Heart left ventricle (tissue), 16 donors: ENCODE measurements at regions not wholly inside any gene's neighbourhood (a gene's known extent, or its start where the extent isn't known, plus 50 kb on each side); places are given as distances from the start of the nearest gene placed in this dataset.

Source experiments
- ATAC-seq, 4 donors: fragments of 200-7000 bp; cut with Tn5 transposase; one replicate each; pipeline ENCODE4 v1.9.1; 2020 to 2022; ENCODE audit warnings: moderate library complexity in 4 of 4, mild to moderate bottlenecking in 3 of 4, moderate number of reproducible peaks in 1 of 4
- DNase-seq, 5 donors: peaks; one replicate each; pipeline ENCODE4 v3.0.0-alpha.2; 2020
- H3K27ac ChIP-seq, 12 donors: fragments of 200-600 bp; sonication (generic) in 4 of 12; one replicate each; pipeline versions ENCODE4 v1.5.0 to v1.8.0; 2016 to 2022; ENCODE audit warnings: mild to moderate bottlenecking in 2 of 12
- H3K27me3 ChIP-seq, 9 donors: fragments of 200-600 bp; sonication (generic) in 2 of 9; one replicate each; pipeline versions ENCODE4 v1.5.1 to v1.8.0; 2016 to 2022; ENCODE audit warnings: mild to moderate bottlenecking in 3 of 9
- H3K36me3 ChIP-seq, 9 donors: fragments of 200-600 bp; sonication (generic) in 2 of 9; one replicate each; pipeline versions ENCODE4 v1.5.0 to v1.8.0; 2018 to 2022; ENCODE audit warnings: mild to moderate bottlenecking in 2 of 9
- H3K4me1 ChIP-seq, 12 donors: fragments of 200-600 bp; sonication (generic) in 4 of 12; one replicate each; pipeline versions ENCODE4 v1.5.0 to v1.8.0; 2016 to 2022; ENCODE audit warnings: mild to moderate bottlenecking in 3 of 12
- H3K4me3 ChIP-seq, 12 donors: fragments of 200-600 bp; sonication (generic) in 4 of 12; one replicate each; pipeline versions ENCODE4 v1.5.0 to v1.8.0; 2017 to 2022; ENCODE audit warnings: mild to moderate bottlenecking in 9 of 12, moderate library complexity in 4 of 12
- H3K9me3 ChIP-seq, 12 donors: fragments of 200-600 bp; sonication (generic) in 4 of 12; one replicate each; pipeline versions ENCODE4 v1.5.0 to v1.8.0; 2016 to 2022; ENCODE audit warnings: mild to moderate bottlenecking in 1 of 12
- POLR2A ChIP-seq, 2 donors: fragments of 450-650 bp; IDR thresholded peaks; one replicate each; pipeline ENCODE4 v1.6.1; 2017; ENCODE audit warnings: antibody characterized with exemption in 2 of 2, mild to moderate bottlenecking in 2 of 2, moderate library complexity in 2 of 2
- WGBS, 4 donors: extraction: QIAGEN DNeasy Blood & Tissue Kit in 2 of 4; methylation state at CpG; one replicate each; pipeline versions ENCODE4 v1.1.5 to v1.1.7; 2013 to 2018; 5-methylcytosine and 5-hydroxymethylcytosine counted together
- intact Hi-C, 10 donors: fragments of 100-400 bp; cut with DNase I; formaldehyde crosslinking; loops; one replicate each; pipeline versions ENCODE4 v1.11.1 to v1.14.2; 2022
- TF ChIP-seq, protein P1 (sequence below), 12 donors: fragments of 200-600 bp; sonication (generic) in 4 of 12; IDR thresholded peaks; one replicate each; pipeline versions ENCODE4 v1.5.0 to v1.8.0; 2018 to 2022; ENCODE audit warnings: antibody characterized with exemption in 12 of 12, mild to moderate bottlenecking in 5 of 12
- donor health status: ischemic (EF 13 %, LVEDD 7.1; RV severe dilation, severe dysfunction).
- donor health status: healthy with polysubstance abuse.
- donor health status: DM: no; HTN: yes; CAD: no.
- donor health status: DM: no; HTN: no; CAD: no.
- donor health status: ischemic (EF 25% LVEDD 6.9; RV normal size, moderate dysfunction).
- donor health status: ischemic (EF 25% LVEDD 5.7; RV mildly dilated, moderate dysfunction).
- donor health status: healthy.
- donor health status: DM: yes; HTN: yes; CAD: no.
- donor health status: ischemic (EF 35%, LVEDD 5.7; RV mildly dilated, moderate dysfunction).
- donor health status: nonischemic (EF 11% LVEDD 7.7; RV severe dilation, severe dysfunction).
- donor health status: DM: yes; HTN: yes; CAD: no.
- donor health status: PGD.
- donor health status: ischemic (EF 29% LVEDD 5.4; RV normal size, mild dysfunction).
- donor health status: nonischemic (EF 23%, LVEDD 6.1; RV moderate dilation, normal function).

DNA sequence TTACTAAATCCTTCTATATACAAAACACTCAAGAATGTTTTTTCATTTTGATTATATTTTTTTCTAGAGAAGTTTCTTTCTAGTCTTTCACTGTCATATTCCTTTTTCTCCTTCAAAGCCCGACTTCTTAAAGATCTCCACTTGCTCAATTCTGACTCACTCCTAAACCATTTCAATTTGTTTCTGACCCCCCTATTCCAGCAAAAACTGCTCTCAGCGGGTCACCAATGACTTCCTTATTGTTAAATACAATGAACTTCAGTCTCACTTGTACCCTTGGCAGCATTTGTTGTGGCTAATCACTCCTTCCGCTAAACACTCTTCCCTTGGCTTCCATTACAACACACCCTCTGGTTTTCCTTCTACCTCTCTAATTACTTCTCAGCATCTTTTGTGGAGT lies 111.1 kb upstream of the RBBP8 start:
- 53 to 65% (median 61%) methylated on average over 3 of the region's 3 CpGs for WGBS, 4 donors
- H3K27me3 ChIP-seq = no peaks in the 10 kb centered on the region
- H3K4me1 ChIP-seq = no peaks in the 10 kb centered on the region
- TF ChIP-seq, protein P1, sequence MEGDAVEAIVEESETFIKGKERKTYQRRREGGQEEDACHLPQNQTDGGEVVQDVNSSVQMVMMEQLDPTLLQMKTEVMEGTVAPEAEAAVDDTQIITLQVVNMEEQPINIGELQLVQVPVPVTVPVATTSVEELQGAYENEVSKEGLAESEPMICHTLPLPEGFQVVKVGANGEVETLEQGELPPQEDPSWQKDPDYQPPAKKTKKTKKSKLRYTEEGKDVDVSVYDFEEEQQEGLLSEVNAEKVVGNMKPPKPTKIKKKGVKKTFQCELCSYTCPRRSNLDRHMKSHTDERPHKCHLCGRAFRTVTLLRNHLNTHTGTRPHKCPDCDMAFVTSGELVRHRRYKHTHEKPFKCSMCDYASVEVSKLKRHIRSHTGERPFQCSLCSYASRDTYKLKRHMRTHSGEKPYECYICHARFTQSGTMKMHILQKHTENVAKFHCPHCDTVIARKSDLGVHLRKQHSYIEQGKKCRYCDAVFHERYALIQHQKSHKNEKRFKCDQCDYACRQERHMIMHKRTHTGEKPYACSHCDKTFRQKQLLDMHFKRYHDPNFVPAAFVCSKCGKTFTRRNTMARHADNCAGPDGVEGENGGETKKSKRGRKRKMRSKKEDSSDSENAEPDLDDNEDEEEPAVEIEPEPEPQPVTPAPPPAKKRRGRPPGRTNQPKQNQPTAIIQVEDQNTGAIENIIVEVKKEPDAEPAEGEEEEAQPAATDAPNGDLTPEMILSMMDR (IDR thresholded peaks at IDR 0.05) = no peak
- ATAC-seq = no peak
- intact Hi-C loops = loop anchor here in 1 of 10 donors (10.0 kb wide), 1 partner anchor 583 kb away; no protein-coding TSS in a partner anchor
- H3K9me3 ChIP-seq = no peaks in the 10 kb centered on the region
- H3K27ac ChIP-seq = no peak overlapping the region
- DNase-seq = no peak
- no peaks in the 10 kb centered on the region for H3K36me3 ChIP-seq
- H3K4me3 ChIP-seq = no peak overlapping the region

DNA sequence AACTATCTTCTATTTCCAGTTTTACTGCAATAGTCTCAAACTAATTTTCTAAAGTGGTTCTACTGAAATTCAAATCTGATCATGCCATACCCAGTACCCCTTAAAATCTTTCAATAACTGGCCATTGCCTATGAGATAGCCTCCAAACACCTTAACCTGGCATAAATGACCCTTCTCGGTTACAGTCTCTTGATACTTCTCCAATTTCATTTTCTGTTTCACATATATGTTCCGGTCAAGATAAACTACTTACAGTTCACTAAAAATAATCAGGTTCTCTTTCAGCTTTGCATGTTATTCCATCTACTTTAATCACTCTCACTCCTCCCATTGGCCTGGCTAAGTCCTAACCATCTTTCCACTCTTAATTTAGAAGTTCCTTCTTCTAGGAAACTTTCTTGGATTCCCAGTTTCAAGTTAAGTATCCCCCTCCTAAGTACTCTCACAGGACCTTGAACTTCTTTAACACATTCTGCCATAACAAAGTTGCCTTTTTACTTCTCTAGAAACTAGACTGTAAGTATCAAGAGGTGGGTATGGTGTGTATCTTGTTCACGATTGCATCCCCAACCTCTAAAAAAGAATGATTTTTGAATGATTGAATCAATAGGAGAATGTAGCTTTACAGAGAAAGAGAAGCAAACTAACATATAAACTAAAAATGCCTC lies 110.2 kb upstream of the RBBP8 start:
- TF ChIP-seq, protein P1 (IDR thresholded peaks at IDR 0.05) = no peak
- TF ChIP-seq POLR2A (IDR thresholded peaks at IDR 0.05) = no peak
- intact Hi-C loops = loop anchor here in 1 of 10 donors (10.0 kb wide), 1 partner anchor 582 kb away; no protein-coding TSS in a partner anchor
- Histone ChIP-seq H3K27ac (no peak overlapping the region), H3K36me3 (no peaks in the 10 kb centered on the region), H3K27me3 (no peaks in the 10 kb centered on the region), H3K4me3 (no peak overlapping the region), H3K9me3 (no peaks in the 10 kb centered on the region), H3K4me1 (no peaks in the 10 kb centered on the region)
- no peak for ATAC-seq
- 88 to 93% (median 90%) methylated on average over 3 of the region's 3 CpGs for WGBS, 4 donors
- DNase-seq = no peak

DNA sequence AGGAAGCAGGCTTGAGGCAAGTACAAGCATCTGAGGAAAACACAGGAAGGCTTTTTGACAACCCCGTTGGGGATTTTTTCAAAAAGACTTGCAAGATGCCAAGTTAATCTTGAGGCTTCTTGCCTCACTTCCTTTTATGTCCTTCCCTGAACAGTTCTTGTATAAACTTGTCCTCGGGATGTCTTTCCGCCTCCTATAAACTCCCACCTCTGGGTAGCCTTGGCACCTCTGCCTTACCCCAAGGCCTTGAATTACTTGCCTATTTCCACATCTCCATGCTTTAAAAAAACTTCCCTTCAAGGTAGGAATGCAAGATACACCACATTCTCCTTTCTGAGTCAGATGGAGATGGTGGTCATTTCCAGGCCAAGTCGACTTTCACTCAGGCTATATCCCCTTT lies 106.4 kb upstream of the RBBP8 start:
- intact Hi-C loops = loop anchor here in 2 of 10 donors (5.0 to 10.0 kb wide), 2 partner anchors 46 to 578 kb away; no protein-coding TSS in a partner anchor
- Histone ChIP-seq H3K27me3 (no peaks in the 10 kb centered on the region), H3K36me3 (no peaks in the 10 kb centered on the region), H3K4me3 (no peak overlapping the region), H3K4me1 (no peaks in the 10 kb centered on the region), H3K9me3 (no peaks in the 10 kb centered on the region), H3K27ac (no peak overlapping the region)
- 69 to 73% (median 71%) methylated on average over 4 of the region's 4 CpGs for WGBS, 4 donors
- DNase-seq = no peak
- TF ChIP-seq POLR2A (IDR thresholded peaks at IDR 0.05) = no peak
- TF ChIP-seq, protein P1 (IDR thresholded peaks at IDR 0.05) = no peak
- ATAC-seq = no peak

DNA sequence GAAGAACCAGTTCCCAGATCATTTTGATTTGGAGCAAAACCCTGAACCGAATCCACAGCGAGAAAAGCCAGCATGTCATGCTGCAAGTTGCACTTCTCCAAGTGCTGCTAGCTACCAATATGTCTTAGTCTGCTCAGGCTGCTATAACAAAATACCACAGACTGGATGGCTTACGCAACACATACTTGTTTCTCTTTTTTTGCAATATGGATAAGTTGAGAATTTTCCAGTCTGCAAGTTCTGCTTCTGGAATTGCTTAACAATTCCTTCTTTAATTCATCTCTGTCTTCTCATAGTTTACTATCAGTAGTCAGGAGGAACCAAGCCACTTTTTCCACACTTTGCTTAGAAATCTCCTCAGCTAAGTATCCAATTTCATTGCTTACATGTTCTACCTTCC lies 105.9 kb upstream of the RBBP8 start:
- Histone ChIP-seq H3K4me3 (no peak overlapping the region), H3K9me3 (no peaks in the 10 kb centered on the region), H3K27ac (no peak overlapping the region), H3K4me1 (no peaks in the 10 kb centered on the region), H3K36me3 (no peaks in the 10 kb centered on the region), H3K27me3 (no peaks in the 10 kb centered on the region)
- intact Hi-C loops = loop anchor here in 2 of 10 donors (5.0 to 10.0 kb wide), 2 partner anchors 45 to 578 kb away; no protein-coding TSS in a partner anchor
- TF ChIP-seq, protein P1 (IDR thresholded peaks at IDR 0.05) = no peak
- no peak for TF ChIP-seq POLR2A (IDR thresholded peaks at IDR 0.05)
- DNase-seq (no peak), ATAC-seq (no peak)
- 95 to 100% (median 96%) methylated on average over 3 of the region's 3 CpGs for WGBS, 4 donors
